Caco-2 (cell line): ENCODE measurements at regions not wholly inside any gene's neighbourhood (a gene's known extent, or its start where the extent isn't known, plus 50 kb on each side); places are given as distances from the start of the nearest gene placed in this dataset.

Source experiments
- BruUV-seq: library from RNA; stranded (reverse); fragments of 400-500 nt; replicated peaks from 2 replicates; lab custom pipeline; 2021; lab: Mats Ljungman, UMichigan
- CTCF ChIA-PET: fragments of 300-600 bp; sonication (Branson Sonifier 250); formaldehyde crosslinking; loops from one replicate; lab custom pipeline; 2022; ENCODE audit warnings: antibody characterized with exemption; lab: Charles Lee
- POLR2A ChIA-PET: fragments of 300-600 bp; sonication (Branson Sonifier 250); formaldehyde crosslinking; loops from one replicate; lab custom pipeline; 2022; ENCODE audit warnings: antibody characterized with exemption; lab: Charles Lee
- DNase-seq, 2 experiments: peaks; one replicate each; pipeline versions ENCODE4 v3.0.0 to v3.0.0-alpha.2; 2020 to 2022
- H3K27me3 ChIP-seq: replicated peaks from 2 replicates; pipeline ENCODE4 v1.6.0; 2011; ENCODE audit warnings: low read length; ENCODE audit not compliant: control insufficient read depth, insufficient read depth
- H3K36me3 ChIP-seq: 2 replicates; pipeline ENCODE4 v1.5.1; 2011; ENCODE audit warnings: low read length; ENCODE audit not compliant: control insufficient read depth, insufficient read depth
- H3K4me1 ChIP-seq: fragments of 250-450 bp; sonication (Bioruptor Pico); 2 replicates; pipeline ENCODE4 v1.5.1; 2020; ENCODE audit warnings: mild to moderate bottlenecking
- H3K4me3 ChIP-seq: 2 replicates; pipeline ENCODE4 v1.5.1; 2011; ENCODE audit warnings: low read depth, mild to moderate bottlenecking, control low read depth, low read length
- H3K9me3 ChIP-seq: fragments of 250-450 bp; sonication (Bioruptor Pico); 2 replicates; pipeline ENCODE4 v1.5.1; 2020; ENCODE audit warnings: mild to moderate bottlenecking, moderate library complexity
- H3K27ac Mint-ChIP-seq: one replicate; pipeline ENCODE4 v1.8.0; 2022; ENCODE audit warnings: mixed read lengths; ENCODE audit not compliant: unreplicated experiment
- H3K27me3 Mint-ChIP-seq: one replicate; pipeline ENCODE4 v1.8.0; 2022; ENCODE audit warnings: mixed read lengths; ENCODE audit not compliant: insufficient read depth, unreplicated experiment
- H3K36me3 Mint-ChIP-seq: one replicate; pipeline ENCODE4 v1.8.0; 2022; ENCODE audit warnings: mild to moderate bottlenecking, mixed read lengths; ENCODE audit not compliant: insufficient read depth, unreplicated experiment
- H3K4me1 Mint-ChIP-seq: one replicate; pipeline ENCODE4 v1.8.0; 2022; ENCODE audit warnings: low read depth, mixed read lengths; ENCODE audit not compliant: unreplicated experiment
- H3K4me3 Mint-ChIP-seq: one replicate; pipeline ENCODE4 v1.8.0; 2022; ENCODE audit warnings: mild to moderate bottlenecking, moderate library complexity, mixed read lengths; ENCODE audit not compliant: unreplicated experiment
- H3K9me3 Mint-ChIP-seq: one replicate; pipeline ENCODE4 v1.8.0; 2022; ENCODE audit warnings: mixed read lengths; ENCODE audit not compliant: unreplicated experiment
- CTCF ChIP-seq, 2 experiments: fragments of 200-600 bp in 1 of 2; IDR thresholded peaks; 1 replicate in 1 of 2; 2 replicates in 1 of 2; pipeline versions ENCODE4 v1.5.1 to v1.8.0; 2011 to 2022; ENCODE audit warnings: antibody characterized with exemption in 1 of 2, control low read depth in 1 of 2, inconsistent platforms in 1 of 2, low read depth in 1 of 2, low read length in 1 of 2, mild to moderate bottlenecking in 1 of 2, moderate library complexity in 1 of 2; ENCODE audit not compliant: insufficient read depth in 1 of 2, severe bottlenecking in 1 of 2, unreplicated experiment in 1 of 2
- intact Hi-C: fragments of 100-400 bp; cut with micrococcal nuclease; formaldehyde crosslinking; loops from one replicate; pipeline ENCODE4 v1.10.0; 2022; ENCODE audit not compliant: unreplicated experiment

- Mint-ChIP-seq H3K27me3 (peaks cover 3% of the 10 kb centered on the region), H3K27ac (no peak overlapping the region), H3K4me3 (no peak overlapping the region), H3K36me3 (no peaks in the 10 kb centered on the region), H3K9me3 (no peaks in the 10 kb centered on the region), H3K4me1 (no peaks in the 10 kb centered on the region)
- ChIA-PET POLR2A (no interaction called here), CTCF (no interaction called here)
- no peak for TF ChIP-seq CTCF (IDR thresholded peaks at IDR 0.05; ENCODE audit: insufficient read depth in 1 of 2, low read depth in 1 of 2, low read length in 1 of 2, severe bottlenecking in 1 of 2, unreplicated experiment in 1 of 2)
- no peaks in the 10 kb centered on the region for H3K36me3 ChIP-seq
- H3K4me1 ChIP-seq, result no peaks in the 10 kb centered on the region
- H3K9me3 ChIP-seq, result no peaks in the 10 kb centered on the region
- no peak for DNase-seq
- intact Hi-C loops, result no loop called here
- no peak overlapping the region for H3K4me3 ChIP-seq
- H3K27me3 ChIP-seq, result no peaks in the 10 kb centered on the region
- no TSS peak for BruUV-seq
Measured at GRCh38 chr1:91173346-91173890, 151.6 kb upstream of the ZNF644 start.

- POLR2A ChIA-PET, result no interaction called here
- CTCF ChIA-PET, result no interaction called here
- peaks cover 3% of the 10 kb centered on the region for H3K27me3 Mint-ChIP-seq
- Histone ChIP-seq H3K4me3 (no peak overlapping the region), H3K9me3 (no peaks in the 10 kb centered on the region), H3K4me1 (no peaks in the 10 kb centered on the region), H3K27me3 (no peaks in the 10 kb centered on the region), H3K36me3 (no peaks in the 10 kb centered on the region)
- H3K27ac Mint-ChIP-seq, result no peak overlapping the region
- DNase-seq, result no peak
- no peaks in the 10 kb centered on the region for H3K4me1 Mint-ChIP-seq
- no TSS peak for BruUV-seq
- no peaks in the 10 kb centered on the region for H3K36me3 Mint-ChIP-seq
- H3K4me3 Mint-ChIP-seq, result no peak overlapping the region
- no peak for TF ChIP-seq CTCF (IDR thresholded peaks at IDR 0.05; ENCODE audit: insufficient read depth in 1 of 2, low read depth in 1 of 2, low read length in 1 of 2, severe bottlenecking in 1 of 2, unreplicated experiment in 1 of 2)
- H3K9me3 Mint-ChIP-seq, result no peaks in the 10 kb centered on the region
- intact Hi-C loops, result no loop called here
Measured at GRCh38 chr1:91172541-91172940, 150.7 kb upstream of the ZNF644 start.

DNA sequence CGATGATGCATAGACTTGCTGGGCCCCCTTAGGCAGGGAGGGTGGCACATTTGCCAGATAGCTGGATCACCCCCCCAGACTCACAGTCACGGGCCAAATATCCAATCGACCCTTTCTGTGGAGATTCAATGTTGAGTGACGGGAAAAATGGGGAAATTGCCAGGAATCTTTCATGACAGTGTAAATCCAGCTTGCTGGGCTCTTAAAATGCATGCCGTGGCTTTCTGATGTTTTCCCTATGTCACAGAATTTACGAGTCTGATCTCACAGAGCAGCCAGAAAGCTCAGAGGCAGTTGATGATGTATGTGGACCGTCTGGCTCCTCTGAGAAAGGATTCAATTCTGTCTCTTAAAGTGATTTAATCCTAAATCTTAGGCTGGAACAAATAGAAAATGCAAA, 150.1 kb upstream of the ZNF644 start:
- Histone ChIP-seq H3K4me3 (no peak overlapping the region), H3K27me3 (no peaks in the 10 kb centered on the region), H3K4me1 (no peaks in the 10 kb centered on the region), H3K36me3 (no peaks in the 10 kb centered on the region), H3K9me3 (no peaks in the 10 kb centered on the region)
- intact Hi-C loops, result no loop called here
- Mint-ChIP-seq H3K27ac (no peak overlapping the region), H3K36me3 (no peaks in the 10 kb centered on the region), H3K4me3 (no peak overlapping the region), H3K27me3 (peaks cover 3% of the 10 kb centered on the region), H3K4me1 (no peaks in the 10 kb centered on the region), H3K9me3 (no peaks in the 10 kb centered on the region)
- no TSS peak for BruUV-seq
- ChIA-PET CTCF (no interaction called here), POLR2A (no interaction called here)
- DNase-seq, result no peak
- TF ChIP-seq CTCF (IDR thresholded peaks at IDR 0.05; ENCODE audit: insufficient read depth in 1 of 2, low read depth in 1 of 2, low read length in 1 of 2, severe bottlenecking in 1 of 2, unreplicated experiment in 1 of 2), result no peak
